Fibroblast of mammary gland (primary cell): ENCODE measurements at regions not wholly inside any gene's neighbourhood (a gene's known extent, or its start where the extent isn't known, plus 50 kb on each side); places are given as distances from the start of the nearest gene placed in this dataset.

Source experiments
- DNase-seq: peaks from one replicate; pipeline ENCODE4 v3.0.0-alpha.2; 2010; ENCODE audit warnings: low read depth
- H3K4me3 ChIP-seq: 2 replicates; pipeline ENCODE4 v1.5.1; 2011; ENCODE audit warnings: low read depth, mild to moderate bottlenecking, low read length, moderate library complexity; ENCODE audit not compliant: control insufficient read depth
- TF ChIP-seq, protein P1 (sequence below): conservative IDR thresholded peaks from 2 replicates; pipeline ENCODE4 v1.5.1; 2011; ENCODE audit warnings: low read depth, low read length, inconsistent platforms; ENCODE audit not compliant: control insufficient read depth, insufficient read depth

DNA sequence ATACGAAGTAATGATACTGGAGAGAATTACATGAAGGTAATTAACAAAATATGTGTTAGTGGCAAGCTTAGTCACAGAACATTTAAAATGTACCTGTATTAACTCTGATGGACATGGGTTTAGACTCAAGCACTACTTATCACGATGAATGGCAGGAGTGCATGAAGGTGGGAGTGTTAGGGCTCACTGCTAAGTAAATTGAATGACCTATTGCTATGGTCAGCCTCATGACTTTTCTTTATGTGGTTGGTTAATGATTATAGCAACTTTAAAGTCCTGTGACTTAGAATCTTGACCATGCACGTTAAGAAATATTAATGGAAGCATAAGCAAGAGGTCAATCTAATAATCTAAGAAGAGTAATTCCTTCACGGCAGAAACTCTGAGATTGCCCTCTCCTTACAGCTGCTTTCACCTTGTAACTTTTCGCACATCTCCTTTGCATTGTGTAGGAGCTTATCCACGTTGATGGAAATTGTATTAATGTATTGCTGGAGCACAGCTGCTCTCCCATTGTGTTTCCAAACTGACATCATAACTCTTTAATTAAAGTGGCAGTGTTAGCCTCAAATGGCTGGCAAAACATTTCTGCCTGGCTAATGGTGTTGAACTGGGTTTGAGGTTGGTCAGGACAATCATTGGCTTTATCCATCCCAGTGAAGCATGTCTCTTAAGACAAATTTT lies 114.5 kb downstream of the RXFP2 start:
- TF ChIP-seq, protein P1, sequence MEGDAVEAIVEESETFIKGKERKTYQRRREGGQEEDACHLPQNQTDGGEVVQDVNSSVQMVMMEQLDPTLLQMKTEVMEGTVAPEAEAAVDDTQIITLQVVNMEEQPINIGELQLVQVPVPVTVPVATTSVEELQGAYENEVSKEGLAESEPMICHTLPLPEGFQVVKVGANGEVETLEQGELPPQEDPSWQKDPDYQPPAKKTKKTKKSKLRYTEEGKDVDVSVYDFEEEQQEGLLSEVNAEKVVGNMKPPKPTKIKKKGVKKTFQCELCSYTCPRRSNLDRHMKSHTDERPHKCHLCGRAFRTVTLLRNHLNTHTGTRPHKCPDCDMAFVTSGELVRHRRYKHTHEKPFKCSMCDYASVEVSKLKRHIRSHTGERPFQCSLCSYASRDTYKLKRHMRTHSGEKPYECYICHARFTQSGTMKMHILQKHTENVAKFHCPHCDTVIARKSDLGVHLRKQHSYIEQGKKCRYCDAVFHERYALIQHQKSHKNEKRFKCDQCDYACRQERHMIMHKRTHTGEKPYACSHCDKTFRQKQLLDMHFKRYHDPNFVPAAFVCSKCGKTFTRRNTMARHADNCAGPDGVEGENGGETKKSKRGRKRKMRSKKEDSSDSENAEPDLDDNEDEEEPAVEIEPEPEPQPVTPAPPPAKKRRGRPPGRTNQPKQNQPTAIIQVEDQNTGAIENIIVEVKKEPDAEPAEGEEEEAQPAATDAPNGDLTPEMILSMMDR, result no peak
- H3K4me3 ChIP-seq, result no peak overlapping the region
- no peak for DNase-seq

DNA sequence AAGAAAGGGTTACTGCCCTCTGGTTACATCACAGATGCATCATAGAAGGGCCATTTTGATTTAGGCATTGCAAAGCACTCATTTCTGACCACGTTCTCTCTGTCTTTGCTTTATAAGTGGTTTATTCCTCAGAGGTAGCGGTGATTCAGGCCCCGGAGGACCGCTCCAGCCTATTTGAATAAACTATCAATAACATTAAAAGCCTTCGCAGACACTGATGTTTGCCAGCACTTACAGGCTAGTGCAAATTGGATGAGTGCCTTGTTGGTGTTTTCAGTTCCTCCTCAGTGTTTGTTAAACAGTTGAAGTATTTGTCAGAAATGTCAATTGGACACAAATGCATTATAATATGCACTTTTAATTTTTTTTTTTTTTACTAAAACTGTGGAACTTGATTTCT lies 120.2 kb downstream of the RXFP2 start:
- peak; percentile 59 for DNase-seq
- H3K4me3 ChIP-seq, result no peak overlapping the region
- TF ChIP-seq, protein P1, result no peak

DNA sequence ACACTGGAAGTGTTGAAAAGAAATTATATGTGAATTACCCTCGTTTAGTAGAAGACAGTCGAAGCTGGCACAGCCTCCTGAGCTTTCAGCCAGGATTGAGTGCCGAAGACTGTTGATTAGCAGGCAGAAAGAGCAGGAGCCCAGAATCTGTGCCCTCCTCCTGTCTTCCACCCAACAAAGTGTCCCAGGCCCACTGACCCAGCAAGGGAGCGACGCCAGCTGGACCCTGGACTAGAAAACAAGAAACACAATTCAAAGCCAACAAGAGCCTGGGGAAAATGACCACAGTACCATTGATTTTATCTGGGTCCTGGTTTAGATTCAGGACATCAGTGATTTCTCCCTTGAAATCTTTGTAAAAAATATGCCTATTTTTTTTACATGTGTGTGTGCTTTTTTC lies 120.7 kb downstream of the RXFP2 start:
- TF ChIP-seq, protein P1, result no peak
- no peak for DNase-seq
- H3K4me3 ChIP-seq, result no peak overlapping the region

DNA sequence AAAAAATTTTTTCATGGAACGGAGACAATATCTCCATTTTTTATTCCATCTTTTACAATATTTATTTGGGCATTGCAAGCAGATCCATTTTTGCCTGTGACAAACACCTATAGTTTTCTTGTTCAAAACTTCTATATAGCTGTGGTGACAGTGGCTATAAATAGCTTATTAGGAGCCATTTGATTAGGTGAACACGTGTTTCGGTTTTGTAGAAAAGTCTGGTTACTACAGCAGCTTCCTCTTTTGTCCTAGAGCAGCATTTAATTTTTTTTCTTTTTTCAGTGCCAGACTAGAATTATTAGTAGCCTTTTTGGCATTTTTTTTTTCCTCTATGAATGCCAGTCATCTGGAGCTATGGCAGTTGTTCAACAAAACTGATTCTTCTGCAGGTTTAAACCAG lies 123.5 kb downstream of the RXFP2 start:
- TF ChIP-seq, protein P1, result no peak
- DNase-seq, result no peak
- no peak overlapping the region for H3K4me3 ChIP-seq

DNA sequence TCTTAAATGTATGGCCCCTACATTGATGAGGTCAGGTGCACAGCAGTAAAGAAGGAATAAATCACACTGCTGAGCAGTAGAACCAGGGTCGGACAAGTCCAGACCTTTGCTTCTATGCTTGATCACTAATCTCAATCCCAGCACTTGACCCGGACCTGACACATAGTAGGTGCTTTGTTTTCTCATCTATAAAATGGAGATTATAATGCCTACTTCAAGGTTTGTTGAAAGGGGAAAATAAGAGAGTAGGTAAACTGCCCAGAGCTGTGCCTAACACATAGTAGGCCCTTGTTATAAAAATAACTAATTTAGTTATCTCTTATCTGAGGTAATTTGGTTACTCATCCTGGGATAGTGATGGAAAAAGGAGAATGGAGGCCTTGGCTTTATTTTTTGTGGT lies 125.0 kb downstream of the RXFP2 start:
- TF ChIP-seq, protein P1, result no peak
- no peak for DNase-seq
- no peak overlapping the region for H3K4me3 ChIP-seq

DNA sequence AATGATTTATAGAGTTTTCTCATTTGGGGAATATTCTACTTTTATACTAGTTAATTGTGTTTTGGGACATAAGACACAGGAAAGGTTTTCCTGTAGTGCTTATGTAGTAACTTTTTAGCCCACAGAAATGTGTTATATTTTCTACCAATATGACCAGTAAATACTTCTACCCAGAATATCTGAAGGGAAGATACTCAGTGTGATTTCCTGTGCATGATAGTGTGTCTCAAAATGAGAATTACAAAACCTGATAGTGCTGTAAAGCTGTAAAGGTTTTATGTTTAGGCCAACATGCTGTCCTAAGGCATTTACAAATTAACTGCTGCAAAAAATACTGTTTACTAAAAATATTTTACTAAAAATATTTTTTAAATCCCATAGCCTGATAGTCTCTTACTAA lies 126.8 kb downstream of the RXFP2 start:
- DNase-seq, result no peak
- TF ChIP-seq, protein P1, result no peak
- no peak overlapping the region for H3K4me3 ChIP-seq

DNA sequence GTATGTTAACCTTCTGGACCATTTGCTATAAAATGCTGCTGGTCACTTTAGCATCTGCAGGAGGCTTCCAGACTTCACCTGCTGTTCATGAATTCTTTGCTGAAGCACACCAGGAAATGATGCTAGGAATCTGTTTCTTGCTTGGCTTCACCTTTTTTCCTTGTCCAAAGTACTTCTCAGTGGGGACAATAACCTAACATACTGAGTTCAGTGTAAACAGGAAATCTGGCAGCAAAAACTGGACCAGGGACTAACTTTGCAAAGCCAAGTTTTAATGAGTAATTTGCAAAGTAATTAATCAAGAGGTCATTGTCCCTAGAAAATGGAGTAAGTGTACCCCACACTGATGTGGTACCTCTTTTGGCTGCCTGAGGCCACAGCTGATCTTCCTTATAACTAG lies 128.4 kb downstream of the RXFP2 start:
- TF ChIP-seq, protein P1, result no peak
- no peak for DNase-seq
- no peak overlapping the region for H3K4me3 ChIP-seq
